ENCODE measurements at regions not wholly inside any gene's neighbourhood (a gene's known extent, or its start where the extent isn't known, plus 50 kb on each side); places are given as distances from the start of the nearest gene placed in this dataset.

DNA sequence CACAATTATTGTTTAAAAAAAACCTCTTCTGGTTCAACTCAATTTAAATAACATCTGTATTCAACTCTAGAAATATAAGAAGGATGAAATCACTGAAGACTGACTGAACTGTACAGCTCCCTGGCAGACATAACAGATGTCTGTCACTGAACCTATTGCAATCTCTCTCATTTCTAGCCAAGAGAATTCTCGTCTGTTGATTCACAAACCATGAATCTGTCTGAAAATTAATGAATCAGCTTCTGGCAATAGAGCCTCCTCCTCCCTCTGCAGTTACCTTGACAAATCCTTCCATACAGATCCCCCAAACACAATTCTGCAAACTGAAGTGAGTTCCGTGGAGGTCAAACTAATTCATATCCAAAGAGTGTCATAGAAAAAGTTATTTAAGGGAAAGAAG lies 561.4 kb downstream of the PYDC2 start:
- no peak for TF ChIP-seq CTCF (IDR thresholded peaks at IDR 0.05 in 4 of 5, conservative IDR thresholded peaks at IDR 0.05 in 1 of 5)
- no peak for TF ChIP-seq POLR2A (IDR thresholded peaks at IDR 0.05)

All from gastrocnemius medialis (tissue), 4 donors.